HEK293 (cell line): ENCODE measurements at regions not wholly inside any gene's neighbourhood (a gene's known extent, or its start where the extent isn't known, plus 50 kb on each side); places are given as distances from the start of the nearest gene placed in this dataset.

Experiments
- KLF7 ChIP-seq: fragments of 450-650 bp; formaldehyde crosslinking; IDR thresholded peaks from 2 replicates; pipeline ENCODE4 v1.5.1; 2016; ENCODE audit warnings: missing biosample characterization, missing genetic modification characterization, borderline replicate concordance
- ZNF561 ChIP-seq: fragments of 450-650 bp; IDR thresholded peaks from 2 replicates; pipeline ENCODE4 v1.5.1; 2018; ENCODE audit warnings: missing biosample characterization, missing genetic modification characterization, borderline replicate concordance
- ZNF707 ChIP-seq: fragments of 450-650 bp; formaldehyde crosslinking; IDR thresholded peaks from 2 replicates; pipeline ENCODE4 v1.5.1; 2016; ENCODE audit warnings: missing biosample characterization, missing genetic modification characterization
- TF ChIP-seq, protein P1 (sequence below): sonication (generic); formaldehyde crosslinking; IDR thresholded peaks from 2 replicates; pipeline ENCODE4 v1.8.1; 2022; ENCODE audit warnings: mild to moderate bottlenecking, moderate library complexity, missing genetic modification reagents

DNA sequence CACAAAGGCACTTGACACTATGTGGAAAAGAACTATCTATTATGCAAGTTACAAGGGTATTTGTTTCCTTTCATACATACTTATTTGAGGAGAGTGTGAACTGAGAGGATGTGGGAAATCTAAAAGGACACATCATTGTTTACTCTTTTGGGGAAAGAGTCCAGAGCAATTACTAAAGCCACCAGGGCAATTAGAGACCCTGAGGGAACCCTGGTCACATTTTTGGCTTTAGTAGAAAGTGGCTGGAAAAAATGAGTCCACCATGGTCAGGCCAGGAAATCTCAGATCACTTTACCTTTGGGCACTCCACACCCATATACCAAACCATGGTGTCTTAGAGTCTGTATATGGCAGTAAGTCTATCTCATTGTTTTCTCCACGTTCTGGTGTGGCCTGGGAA is 243.3 kb downstream of the HLX start:
- TF ChIP-seq ZNF561 (tag by site-specific recombination): no peak
- TF ChIP-seq KLF7 (tag by site-specific recombination): no peak
- TF ChIP-seq, protein P1, sequence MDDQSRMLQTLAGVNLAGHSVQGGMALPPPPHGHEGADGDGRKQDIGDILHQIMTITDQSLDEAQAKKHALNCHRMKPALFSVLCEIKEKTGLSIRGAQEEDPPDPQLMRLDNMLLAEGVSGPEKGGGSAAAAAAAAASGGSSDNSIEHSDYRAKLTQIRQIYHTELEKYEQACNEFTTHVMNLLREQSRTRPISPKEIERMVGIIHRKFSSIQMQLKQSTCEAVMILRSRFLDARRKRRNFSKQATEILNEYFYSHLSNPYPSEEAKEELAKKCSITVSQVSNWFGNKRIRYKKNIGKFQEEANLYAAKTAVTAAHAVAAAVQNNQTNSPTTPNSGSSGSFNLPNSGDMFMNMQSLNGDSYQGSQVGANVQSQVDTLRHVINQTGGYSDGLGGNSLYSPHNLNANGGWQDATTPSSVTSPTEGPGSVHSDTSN (CRISPR knock-in tag): no peak
- no peak for TF ChIP-seq ZNF707
